GM18498 (cell line): ENCODE measurements at regions not wholly inside any gene's neighbourhood (a gene's known extent, or its start where the extent isn't known, plus 50 kb on each side); places are given as distances from the start of the nearest gene placed in this dataset.
"Not testable (repeated sequence)": the region's sequence is repeated elsewhere in the genome, so short reads cannot be mapped to it uniquely, and the experiment has no call there.

ENCODE experiments used
- ATAC-seq: cut with Tn5 transposase; IDR thresholded peaks from one replicate; pipeline ENCODE4 v1.9.1; 2021; ENCODE audit warnings: mild to moderate bottlenecking, moderate library complexity; ENCODE audit not compliant: unreplicated experiment

DNA sequence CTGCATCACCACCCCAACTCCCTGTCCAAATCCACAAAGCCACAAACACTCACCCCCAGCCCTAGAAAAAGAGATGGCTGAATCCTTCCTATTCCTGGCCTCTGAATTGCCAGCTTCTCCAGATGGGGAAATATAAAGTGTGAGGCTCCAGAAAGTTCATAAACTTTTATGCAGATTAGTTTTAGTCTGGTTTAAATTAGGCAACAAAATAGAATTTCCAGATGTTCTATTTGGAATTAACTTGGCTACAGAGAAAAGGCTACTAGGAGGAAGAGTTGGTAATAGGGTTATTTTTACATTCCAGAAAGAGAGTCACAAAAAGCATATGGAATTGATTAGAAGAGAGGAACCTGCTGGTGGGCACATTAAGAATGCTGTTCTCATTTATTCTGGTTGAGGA lies 56.0 kb downstream of the EN1 start:
- ATAC-seq = no peak

DNA sequence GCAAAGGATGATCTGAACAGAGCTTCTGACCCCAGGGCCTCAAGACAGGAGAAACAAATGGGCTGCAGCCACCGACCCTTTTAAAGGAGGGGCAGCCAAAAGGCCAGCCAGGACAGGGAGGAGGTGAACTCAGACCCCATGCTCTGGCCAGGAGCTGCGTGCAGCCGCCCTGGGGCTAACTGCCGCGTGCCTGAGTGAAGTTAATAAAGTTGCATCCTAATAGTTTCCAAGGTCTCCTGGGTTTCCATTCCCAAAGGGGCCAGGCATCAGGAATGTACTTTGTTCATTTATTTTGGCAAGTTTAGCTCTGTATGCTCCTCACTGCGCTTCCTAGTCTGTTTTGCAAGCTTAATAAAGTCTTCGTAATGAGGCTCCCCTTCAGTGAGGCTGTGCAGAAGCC lies 60.7 kb downstream of the EN1 start:
- ATAC-seq = no peak

DNA sequence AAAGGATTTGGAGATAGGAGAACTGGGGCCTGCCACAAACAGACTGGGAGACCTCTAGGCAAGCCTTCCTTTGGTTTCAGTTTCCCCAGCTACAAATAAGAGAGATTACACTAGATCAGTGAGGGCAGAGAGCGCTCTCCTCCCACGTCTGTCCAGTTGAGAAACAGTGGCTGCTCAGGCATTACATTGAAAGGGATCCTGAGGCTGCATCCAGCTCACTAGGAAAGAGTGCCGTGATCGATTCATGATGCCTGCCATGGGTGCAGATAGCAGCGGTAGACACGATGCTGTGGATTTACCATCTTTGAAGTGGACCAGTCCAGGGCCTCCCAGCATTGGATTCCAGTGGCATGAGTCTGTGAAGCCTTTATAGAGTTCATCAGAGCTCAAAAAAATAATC lies 62.6 kb downstream of the EN1 start:
- ATAC-seq = no peak

DNA sequence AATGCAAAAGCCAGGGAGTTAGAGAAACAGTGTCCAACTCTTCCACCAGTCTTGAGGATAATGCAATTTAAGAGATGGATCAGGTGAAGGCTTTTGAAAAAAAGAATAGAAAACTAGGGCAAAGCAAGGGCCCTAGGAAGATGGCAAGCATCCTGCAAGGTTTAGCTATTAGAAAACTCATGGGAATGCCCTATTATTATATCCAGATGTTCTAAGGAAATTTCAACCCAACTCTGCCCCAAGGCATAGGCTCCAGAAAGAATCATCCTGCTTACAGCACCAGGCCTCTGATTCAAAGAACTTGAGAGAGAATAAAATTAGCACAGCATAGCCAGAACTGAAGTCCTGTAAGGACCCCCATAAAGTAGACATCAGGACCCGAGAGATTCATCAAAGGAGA lies 68.1 kb downstream of the EN1 start:
- no peak for ATAC-seq

DNA sequence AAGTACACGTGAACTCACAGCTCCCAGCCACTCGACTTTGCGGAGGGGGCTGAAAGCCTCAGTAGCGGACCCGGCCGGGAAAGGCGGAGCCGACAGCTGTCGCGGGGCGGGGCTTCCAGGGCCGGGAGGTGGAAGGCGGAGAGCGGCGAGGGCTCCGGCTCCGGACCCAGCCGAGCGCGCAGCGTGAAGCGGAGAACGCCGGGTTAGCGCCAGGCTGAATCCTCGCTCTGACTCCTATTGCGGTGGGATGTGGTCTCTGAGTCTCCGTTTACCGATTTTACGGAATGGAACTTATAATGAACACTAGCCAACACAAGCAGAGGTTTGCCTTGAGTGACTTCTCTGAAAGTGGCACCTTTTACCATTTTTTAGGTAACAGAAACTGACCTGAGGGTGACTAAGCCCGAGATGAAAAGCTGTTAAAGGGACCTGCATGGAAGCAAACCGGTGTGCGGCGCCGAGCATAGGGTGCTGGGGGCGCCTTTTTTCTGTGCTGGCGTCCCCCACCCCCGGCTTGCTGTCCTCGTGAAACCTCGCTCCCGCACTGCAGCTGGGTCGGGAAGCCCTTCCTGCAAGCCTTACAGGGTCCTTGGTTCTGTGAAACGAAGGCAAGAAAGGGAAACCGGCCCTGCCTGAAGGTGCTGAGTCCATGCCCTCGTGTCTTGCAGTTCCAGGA lies 72.9 kb downstream of the EN1 start:
- no peak for ATAC-seq

DNA sequence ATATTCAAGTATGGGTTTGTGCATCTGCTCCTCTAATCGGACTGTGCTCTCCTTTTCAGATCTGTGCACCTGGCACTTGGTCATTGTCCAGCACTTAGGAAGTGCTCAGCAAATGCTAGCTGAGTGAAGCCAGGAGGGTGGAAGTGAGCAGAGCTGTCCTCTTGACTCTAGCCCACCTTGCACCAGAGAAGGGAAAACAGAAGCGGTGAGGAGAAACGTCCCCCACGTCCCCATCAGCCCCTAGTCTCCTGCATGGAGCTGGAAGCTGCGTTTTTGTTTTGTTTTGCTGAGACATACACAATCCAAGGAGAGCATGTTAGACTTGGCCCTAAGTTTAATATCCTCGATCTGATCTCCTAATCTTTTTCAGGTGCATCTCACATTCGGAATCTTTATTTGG lies 73.6 kb downstream of the EN1 start:
- ATAC-seq = no peak

DNA sequence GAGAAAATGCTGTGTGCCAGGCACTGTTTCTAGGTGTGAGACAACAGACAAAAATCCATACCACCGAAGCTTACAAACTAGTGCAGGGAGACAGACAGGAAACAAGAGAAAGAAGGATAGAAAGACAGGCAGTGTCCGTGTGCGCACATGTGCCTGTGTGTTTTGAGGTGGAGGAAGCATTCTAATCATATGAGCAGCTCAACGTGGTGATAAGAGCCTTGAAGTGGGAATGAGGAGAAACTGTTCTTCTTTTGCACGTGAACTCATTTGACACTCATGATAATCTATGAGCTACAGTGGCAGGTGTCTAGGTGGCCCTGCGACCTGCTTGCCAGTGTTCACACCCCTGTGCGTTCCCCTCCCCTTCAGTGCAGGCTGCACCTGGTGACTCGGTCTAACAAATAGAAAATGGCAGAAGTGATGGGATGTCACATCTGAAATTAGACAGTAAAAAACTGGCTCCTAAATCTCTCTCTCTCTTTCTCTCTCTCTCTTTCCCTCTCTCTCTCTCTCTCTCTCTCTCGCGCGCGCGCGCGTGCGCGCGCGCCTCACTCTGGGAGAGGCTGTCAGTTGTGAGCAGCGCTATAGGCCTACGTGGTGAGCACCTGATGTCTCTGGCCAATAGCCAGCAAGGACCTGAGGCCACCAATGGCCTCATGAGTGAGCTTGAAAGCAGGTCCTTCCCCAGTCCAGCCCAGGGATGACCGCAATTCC lies 74.8 kb downstream of the EN1 start:
- ATAC-seq = no peak

DNA sequence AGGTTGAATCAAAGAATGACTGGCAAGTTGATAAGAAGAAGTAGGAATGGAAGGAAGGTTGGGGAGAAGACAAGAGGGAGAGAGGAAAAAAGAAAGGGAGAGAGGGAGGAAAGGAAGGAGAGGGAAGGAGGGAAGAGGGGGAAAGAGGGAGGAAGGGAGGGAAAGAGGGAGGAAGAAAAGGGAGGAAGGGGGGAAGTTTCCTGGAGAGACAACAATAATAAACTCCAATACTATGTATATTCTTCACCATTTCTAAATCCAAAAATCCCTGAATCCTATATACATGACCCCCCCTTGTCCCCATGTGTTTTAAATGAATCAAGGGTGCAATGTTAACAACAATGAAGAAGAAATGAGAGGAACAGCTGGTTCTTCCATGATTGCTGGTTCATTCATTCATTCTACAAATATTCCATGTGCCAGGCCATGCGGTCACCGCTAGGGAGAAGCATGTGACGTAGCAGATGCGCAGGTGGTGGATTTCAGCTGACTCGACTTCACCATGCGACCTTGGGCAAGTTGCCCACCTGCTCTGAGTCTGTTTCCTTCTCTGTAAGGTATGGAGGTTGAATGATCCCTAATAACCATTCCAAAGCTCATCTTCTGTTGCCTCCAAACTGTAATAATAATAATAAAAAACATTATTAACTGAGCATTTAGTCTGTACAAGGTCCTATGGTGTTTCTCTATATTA lies 77.6 kb downstream of the EN1 start:
- ATAC-seq = no peak

DNA sequence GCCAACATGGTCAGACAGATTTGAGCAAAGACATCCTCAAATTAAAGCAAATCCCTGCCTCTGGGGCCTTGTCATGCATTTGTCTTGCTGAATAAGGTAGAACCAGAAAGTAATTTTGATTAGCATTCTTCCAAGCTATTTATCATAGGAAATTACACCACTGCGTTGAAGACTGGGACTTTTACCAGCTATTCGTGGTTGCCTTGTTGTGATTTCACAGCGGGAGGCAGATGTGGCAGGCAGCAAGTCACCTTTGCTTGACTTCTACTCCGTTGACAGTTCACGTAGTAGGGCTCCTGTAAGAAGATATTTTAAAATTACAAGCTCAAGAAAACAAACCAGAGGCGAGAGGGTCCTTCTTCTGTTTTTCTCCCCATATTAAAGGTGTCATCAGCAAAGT lies 80.6 kb downstream of the EN1 start:
- ATAC-seq = no peak

DNA sequence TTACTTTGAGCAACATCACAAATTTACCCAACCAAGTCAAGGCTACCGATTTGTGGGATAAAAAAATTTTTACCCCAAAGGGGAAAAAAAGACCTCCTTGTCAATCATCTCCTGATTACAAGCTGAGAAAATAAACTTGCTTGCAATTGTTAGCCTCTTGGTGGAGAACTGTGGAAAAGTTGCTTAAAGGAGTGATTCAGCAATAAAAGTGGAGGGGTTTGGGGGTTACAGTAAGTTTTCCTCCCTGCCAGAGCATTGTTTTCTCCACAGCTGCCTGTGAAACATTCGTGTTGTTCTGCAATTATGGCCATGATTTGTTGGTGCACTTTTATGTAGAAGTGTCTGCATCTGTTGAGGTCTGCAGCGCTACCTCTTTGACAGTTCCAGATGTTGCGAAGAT lies 82.6 kb downstream of the EN1 start:
- no peak for ATAC-seq

DNA sequence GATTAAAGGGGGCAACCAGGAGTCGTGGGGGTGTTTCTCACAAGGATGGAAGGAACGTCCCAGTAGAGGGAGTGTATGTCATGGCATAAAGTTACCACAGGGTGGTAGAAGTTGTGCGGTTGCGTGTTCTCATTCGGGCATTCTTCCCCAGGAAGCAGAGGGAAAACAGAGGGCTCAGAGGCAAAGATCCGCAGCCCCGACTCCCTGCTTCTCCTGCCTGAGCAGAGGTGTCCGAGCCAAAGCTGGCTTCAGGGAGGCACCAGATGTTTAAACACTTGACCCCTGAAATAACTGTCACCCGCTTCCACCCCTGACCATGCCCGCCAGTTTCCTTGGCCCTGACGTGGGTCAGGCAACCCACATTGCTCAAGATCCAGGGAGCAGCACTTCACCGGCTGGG lies 83.7 kb downstream of the EN1 start:
- ATAC-seq = no peak

DNA sequence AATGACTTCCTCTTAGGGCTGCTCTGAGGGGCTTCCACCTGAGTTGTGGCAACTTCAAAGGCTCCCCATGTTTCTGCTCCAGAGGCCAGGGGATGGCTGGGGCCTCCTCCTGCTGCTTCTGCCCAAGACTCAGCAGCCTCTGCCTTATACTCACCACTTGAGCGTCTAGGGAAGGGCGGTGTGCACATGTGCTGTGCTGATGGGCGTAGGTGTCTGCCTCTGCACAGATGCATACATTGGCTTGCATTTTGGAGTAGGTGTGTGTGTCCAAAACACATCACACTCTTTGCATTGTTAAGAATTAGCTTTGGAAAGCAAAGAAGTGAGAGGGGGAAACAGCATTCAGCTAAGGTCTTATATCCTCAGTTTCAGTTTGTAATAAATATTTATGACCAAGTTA lies 85.2 kb downstream of the EN1 start:
- no peak for ATAC-seq

DNA sequence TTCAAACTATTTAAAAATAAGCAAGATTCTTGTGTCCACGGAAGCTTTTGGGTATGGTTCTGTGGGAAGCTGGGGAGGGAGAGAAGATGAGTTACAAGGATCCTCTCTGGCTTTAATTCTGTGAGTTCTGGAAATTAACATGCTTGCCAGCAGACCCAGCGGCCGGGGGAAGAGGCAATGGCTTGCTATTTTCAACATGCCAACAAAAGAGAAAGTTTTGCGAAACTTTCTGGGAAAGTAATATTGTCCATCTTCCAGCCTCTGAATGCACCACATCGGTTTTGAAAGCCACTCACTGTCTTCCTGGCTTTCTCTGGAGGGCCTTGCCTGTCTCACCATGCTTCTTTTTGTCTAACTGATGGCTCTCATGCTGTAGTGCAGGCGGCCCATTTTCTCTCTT lies 85.7 kb downstream of the EN1 start:
- ATAC-seq = no peak

DNA sequence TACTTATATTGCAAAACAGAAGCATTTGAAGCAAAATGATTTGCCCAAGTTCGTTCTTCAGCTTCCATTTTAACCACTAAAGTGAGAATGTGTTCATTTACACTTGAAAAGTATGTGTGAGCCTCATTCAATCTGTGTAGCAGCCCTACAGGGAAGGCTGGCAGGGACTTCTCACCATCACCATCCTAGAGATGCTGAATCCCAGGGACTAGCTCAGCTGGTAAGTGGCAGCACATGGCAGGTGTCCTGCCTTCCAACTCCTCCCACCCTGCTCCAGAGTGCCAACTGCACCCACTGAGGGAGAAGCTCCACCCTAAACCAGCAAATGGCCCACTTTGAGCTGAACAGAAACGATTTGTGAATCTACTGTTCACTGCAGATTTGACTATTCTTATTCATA lies 91.5 kb downstream of the EN1 start:
- no peak for ATAC-seq

DNA sequence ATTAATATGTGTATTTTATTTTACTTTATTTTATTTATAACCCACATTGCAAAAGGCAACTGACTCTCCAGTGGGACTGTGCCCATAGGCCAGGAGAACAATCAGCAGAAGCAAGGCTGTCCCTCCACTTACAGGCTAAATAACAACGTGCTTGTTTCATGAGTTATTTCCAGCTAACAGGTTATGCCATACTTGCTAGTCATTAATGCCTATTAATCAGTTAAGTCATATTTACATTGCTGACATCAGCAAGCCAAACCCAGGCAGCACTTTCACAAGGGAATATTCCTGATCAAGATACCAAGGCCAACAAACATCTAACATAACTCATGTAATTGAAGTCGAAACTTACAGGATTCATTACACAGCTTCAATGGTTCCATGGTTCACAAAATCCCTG lies 92.1 kb downstream of the EN1 start:
- no peak for ATAC-seq

DNA sequence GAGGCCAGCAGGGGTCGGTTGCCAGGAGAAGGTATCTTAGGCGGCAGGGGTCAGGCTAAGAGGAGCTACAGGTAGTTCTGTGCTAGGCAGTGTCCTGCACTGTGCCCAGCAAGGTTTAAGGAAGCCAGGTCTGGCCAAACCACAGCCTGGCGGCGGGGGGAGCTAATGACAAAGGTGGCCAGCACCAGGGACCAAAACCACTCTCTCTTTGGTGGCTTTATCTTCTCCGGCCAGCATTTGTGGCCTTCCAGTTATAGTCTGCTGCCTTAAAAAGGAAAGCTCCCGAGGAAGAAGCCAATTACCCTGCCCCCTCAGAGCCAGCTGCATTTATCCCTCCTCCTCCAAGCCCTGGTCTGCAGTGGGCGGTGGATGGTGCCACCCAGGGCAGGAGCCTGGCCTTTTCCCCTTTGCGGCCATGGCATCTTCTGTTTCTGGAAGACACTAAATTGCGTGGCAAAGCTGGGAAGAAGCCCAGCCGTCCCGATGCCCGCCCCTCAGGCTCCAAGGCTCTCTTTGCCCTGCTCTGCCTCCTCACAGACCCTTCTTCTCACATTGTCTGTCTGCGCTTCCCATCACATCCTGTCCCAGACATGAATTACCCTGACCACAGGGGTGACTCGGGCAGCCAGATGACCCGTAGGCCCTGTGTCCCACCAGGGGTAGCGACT lies 94.6 kb downstream of the EN1 start:
- ATAC-seq = no peak

DNA sequence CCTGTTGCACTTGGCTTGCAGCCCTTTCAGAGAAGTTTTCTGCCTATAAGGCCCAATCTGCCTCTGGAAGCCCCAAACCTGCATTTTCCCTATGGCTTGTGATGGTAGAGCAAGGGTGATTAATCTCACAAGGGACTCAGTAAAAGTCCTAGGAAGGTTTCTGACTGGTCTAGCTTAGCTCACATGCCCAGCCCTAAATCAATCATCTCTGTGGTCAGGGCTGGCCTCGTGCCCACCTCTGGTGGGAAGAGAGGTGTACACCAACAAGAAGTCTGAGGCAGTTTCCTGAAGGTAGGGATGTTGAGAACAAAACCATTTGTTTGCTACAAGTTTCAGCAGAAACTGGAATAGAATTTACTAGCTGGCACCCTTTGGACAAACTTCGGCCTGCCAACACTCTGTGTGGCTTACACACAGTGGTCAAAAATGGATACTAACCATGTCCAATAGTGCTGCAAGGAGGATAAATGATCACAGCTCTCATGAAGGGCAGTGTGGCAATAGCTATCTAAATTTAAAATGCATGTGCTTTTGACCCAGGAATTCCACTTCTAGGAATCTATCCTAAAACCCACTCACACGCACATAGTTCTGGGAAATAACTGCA lies 96.4 kb downstream of the EN1 start:
- no peak for ATAC-seq

DNA sequence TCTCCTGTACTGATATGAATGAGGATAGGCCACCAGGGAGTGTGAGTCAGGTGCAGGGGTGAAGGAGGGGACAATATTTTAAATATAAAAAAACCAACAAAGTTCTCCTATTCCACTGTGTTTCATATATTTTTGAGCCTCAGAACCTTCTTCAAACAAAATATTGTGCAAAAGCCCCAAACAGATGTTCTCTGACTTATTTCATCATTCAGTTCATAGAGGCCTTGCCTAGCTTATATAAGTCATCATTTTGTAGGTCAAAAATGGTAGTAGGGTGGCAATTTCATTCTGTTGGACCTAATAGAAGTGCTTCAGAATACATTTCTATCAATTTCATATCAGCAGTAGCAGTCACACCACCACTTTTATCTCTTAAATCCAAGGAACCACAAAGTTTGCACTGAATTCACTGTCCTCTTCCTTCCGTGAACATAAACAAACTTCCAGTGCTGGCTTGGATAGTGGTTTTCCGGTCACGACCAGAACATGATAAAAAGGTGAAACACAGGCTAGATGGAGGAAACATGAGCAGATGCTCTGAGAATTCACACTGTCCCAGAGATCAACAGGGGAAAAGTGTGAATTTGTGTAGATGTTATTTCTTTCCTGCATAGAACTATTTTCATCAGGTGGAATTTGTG lies 99.1 kb downstream of the EN1 start:
- ATAC-seq = no peak

DNA sequence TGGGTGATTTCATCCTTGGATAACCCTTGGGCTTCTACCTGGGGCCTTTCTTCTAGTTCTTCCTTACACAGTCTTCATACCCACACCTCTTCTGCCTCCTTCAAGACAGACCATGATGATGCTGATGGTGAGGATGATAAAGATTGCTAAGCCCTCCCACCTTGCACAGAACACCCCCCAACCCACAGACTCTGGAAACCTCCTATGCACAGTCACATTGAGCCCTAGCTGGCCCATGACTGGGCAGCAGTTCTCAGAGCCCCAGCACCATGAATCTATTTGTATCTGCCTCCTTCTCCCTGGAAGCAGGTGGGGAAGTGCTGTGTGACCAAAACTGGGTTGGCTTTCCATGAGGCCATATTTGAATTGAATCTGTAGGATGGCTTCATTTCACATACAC lies 99.8 kb downstream of the EN1 start:
- ATAC-seq = no peak

DNA sequence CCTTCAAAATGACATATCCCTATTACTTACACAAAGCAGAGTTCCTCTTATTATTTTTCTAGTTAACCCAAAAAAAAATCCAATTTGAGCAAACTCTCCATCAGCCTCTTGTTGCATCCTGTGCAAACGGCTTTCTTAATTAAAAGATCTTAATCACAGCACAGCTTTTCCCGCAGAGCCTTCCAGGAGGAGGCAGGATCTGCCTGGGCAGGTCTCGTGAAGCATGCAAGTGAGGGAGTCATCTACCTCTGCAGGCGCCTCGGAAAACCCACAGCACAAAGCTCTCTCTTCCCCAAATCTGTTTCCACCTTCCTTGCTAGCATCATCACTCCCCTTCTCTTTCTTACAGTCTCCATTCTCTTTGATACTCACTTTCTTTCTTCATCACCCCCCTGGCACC lies 100.4 kb downstream of the EN1 start:
- ATAC-seq = no peak

DNA sequence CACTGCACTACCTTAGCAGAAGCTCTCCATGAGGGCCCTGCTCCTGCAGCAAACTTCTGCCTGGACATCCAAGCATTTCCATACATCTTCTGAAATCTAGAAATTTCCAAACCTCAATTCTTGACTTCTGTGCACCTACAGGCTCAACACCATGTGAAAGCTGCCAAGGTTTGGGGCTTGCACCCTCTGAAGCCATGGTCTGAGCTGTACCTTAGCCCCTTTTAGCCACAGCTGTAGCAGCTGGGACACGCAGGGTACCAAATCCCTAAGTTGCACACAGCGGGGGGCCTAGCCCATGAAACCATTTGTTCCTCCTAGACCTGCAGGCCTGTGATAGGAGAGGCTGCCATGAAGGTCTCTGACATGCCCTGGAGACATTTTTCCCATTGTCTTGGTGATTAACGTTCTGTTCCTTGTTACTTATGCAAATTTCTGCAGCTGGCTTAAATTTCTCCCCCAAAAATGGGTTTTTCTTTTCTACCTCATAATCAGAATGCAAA lies 102.7 kb downstream of the EN1 start:
- ATAC-seq = not testable (repeated sequence)
